ENCODE measurements at regions not wholly inside any gene's neighbourhood (a gene's known extent, or its start where the extent isn't known, plus 50 kb on each side); places are given as distances from the start of the nearest gene placed in this dataset.

GRCh38 chr10:83585686-83586085 lies 553.6 kb upstream of the GHITM start:
- Histone ChIP-seq H3K27ac (no peak overlapping the region), H3K4me3 (no peak overlapping the region), H3K4me1 (no peaks in the 10 kb centered on the region), H3K4me2 (no peak overlapping the region), H3K9me3 (no peaks in the 10 kb centered on the region; the same call in 2 of the 3 replicates)
- TF ChIP-seq SREBF2 (IDR thresholded peaks at IDR 0.05) (no peak), CHD4 (IDR thresholded peaks at IDR 0.05; ENCODE audit: borderline replicate concordance) (no peak), NFE2L2 (conservative IDR thresholded peaks at IDR 0.05; ENCODE audit: low read length) (no peak), TFCP2L1 (CRISPR knock-in tag; IDR thresholded peaks at IDR 0.05) (no peak)
- DNase-seq (ENCODE audit: low read depth in 1 of 2, low spot score in 1 of 2) (no peak), FAIRE-seq (no peak), ATAC-seq (no peak)
- ChIA-PET CTCF (no interaction called here), POLR2A (no interaction called here)
- WGBS (ENCODE audit: missing lambda C conversion rate), result 2% methylated on average over 2 of the region's 2 CpGs

- Histone ChIP-seq H3K4me3 (no peak overlapping the region), H3K4me2 (no peak overlapping the region), H3K27ac (no peak overlapping the region), H3K4me1 (no peaks in the 10 kb centered on the region), H3K9me3 (peaks cover 5% of the 10 kb centered on the region; the same call in 2 of the 3 replicates)
- TF ChIP-seq CBX2 (IDR thresholded peaks at IDR 0.05; ENCODE audit: borderline replicate concordance, low read depth) (no peak), MAFK (IDR thresholded peaks at IDR 0.05; ENCODE audit: partially characterized antibody) (no peak), NFE2L2 (conservative IDR thresholded peaks at IDR 0.05; ENCODE audit: low read length) (no peak), KDM5A (IDR thresholded peaks at IDR 0.05) (no peak), PHF8 (IDR thresholded peaks at IDR 0.05; ENCODE audit: borderline replicate concordance, low read depth) (no peak), FOSL2 (IDR thresholded peaks at IDR 0.05) (no peak), FOSL2 (CRISPR knock-in tag; IDR thresholded peaks at IDR 0.05) (no peak), POLR2AphosphoS2 (conservative IDR thresholded peaks at IDR 0.05; ENCODE audit: low read length) (no peak), KDM1A (IDR thresholded peaks at IDR 0.05; ENCODE audit: low read depth) (no peak), MYC (IDR thresholded peaks at IDR 0.05; ENCODE audit: borderline replicate concordance, low read length) (no peak), BCL3 (IDR thresholded peaks at IDR 0.05) (no peak), RCOR1 (IDR thresholded peaks at IDR 0.05; ENCODE audit: low read depth, low read length) (no peak), ATOH8 (CRISPR knock-in tag; IDR thresholded peaks at IDR 0.05; ENCODE audit: low read depth) (no peak), CBX8 (IDR thresholded peaks at IDR 0.05) (no peak)
- ATAC-seq (no peak), FAIRE-seq (no peak), DNase-seq (ENCODE audit: low read depth in 1 of 2, low spot score in 1 of 2) (no peak)
- ChIA-PET CTCF (no interaction called here), POLR2A (no interaction called here)
- WGBS (ENCODE audit: missing lambda C conversion rate), result 0% methylated on average over 1 of the region's 1 CpG
These were observed 546.9 kb upstream of the GHITM start for GRCh38 chr10:83592337-83592935.

- CTCF ChIA-PET, result interaction anchor here (1.1 kb wide), 1 partner anchor 9 kb away, joined by 3 read pairs; no protein-coding TSS in a partner anchor
- Histone ChIP-seq H3K4me2 (no peak overlapping the region), H3K27ac (no peak overlapping the region), H3K4me3 (no peak overlapping the region), H3K9me3 (no peaks in the 10 kb centered on the region), H3K4me1 (no peaks in the 10 kb centered on the region)
- no peak for FAIRE-seq
- WGBS (ENCODE audit: missing lambda C conversion rate), result 0% methylated on average over 1 of the region's 1 CpG
- no peak for ATAC-seq
- POLR2A ChIA-PET, result no interaction called here
- DNase-seq (ENCODE audit: low read depth in 1 of 2, low spot score in 1 of 2), result no peak
- TF ChIP-seq TP53 (CRISPR knock-in tag; IDR thresholded peaks at IDR 0.05) (no peak), USF2 (IDR thresholded peaks at IDR 0.05) (no peak), MAX (IDR thresholded peaks at IDR 0.05) (no peak), EHF (CRISPR knock-in tag; IDR thresholded peaks at IDR 0.05) (no peak), JUNB (IDR thresholded peaks at IDR 0.05) (no peak), PBX3 (IDR thresholded peaks at IDR 0.05) (no peak), POLR2AphosphoS2 (conservative IDR thresholded peaks at IDR 0.05; ENCODE audit: low read length) (no peak), BHLHE40 (IDR thresholded peaks at IDR 0.05; ENCODE audit: low read depth, low read length) (no peak), ZSCAN20 (CRISPR knock-in tag; IDR thresholded peaks at IDR 0.05) (no peak), HOXB13 (CRISPR knock-in tag; IDR thresholded peaks at IDR 0.05; ENCODE audit: low read depth) (no peak), HDAC2 (IDR thresholded peaks at IDR 0.05) (no peak)
These were observed 535.6 kb upstream of the GHITM start for GRCh38 chr10:83603708-83604107.

Measured in A549 (cell line).